ENCODE measurements at regions not wholly inside any gene's neighbourhood (a gene's known extent, or its start where the extent isn't known, plus 50 kb on each side); places are given as distances from the start of the nearest gene placed in this dataset.

- H3K79me1 ChIP-seq (ENCODE audit: insufficient read depth, low read depth, low read length, poor library complexity, severe bottlenecking): no peaks in the 10 kb centered on the region
These were observed 258.1 kb upstream of the AGTR2 start for GRCh38 chrX:115912372-115912897.

More at GRCh38 chrX:115912372-115912897, 258.1 kb upstream of the AGTR2 start:
- Mint-ChIP-seq H3K4me3 (no peak overlapping the region), H3K36me3 (ENCODE audit: insufficient read depth in 1 of 3, low read depth in 3 of 3) (peaks cover 29 to 55% (median 41%) of the 10 kb centered on the region in 3 experiments), H3K27ac (no peak overlapping the region; a peak in 1 of 7 replicates), H3K4me1 (peaks cover 50 to 68% of the 10 kb centered on the region in 2 experiments), H3K9me3 (peaks cover 25 to 43% of the 10 kb centered on the region in 2 experiments), H3K27me3 (ENCODE audit: low read depth) (peaks cover 29% of the 10 kb centered on the region)
- no peak overlapping the region for H3T11ph ChIP-seq (ENCODE audit: low read length)
- peak; percentile 62 for DNase-seq
- no peak overlapping the region for H3K9ac ChIP-seq (ENCODE audit: extremely low read depth, insufficient read length, low read length)
- no peak overlapping the region for H2AK5ac ChIP-seq (ENCODE audit: insufficient read length, low read length)
- no peak overlapping the region for H2AFZ ChIP-seq (ENCODE audit: low read length)
- H4K5ac ChIP-seq (ENCODE audit: insufficient read length, low read depth, low read length): no peak overlapping the region
- no peaks in the 10 kb centered on the region for H3K4me1 ChIP-seq (ENCODE audit: insufficient read depth, low read length)
- H4K91ac ChIP-seq (ENCODE audit: insufficient read length, low read depth, low read length): no peak overlapping the region
- H4K8ac ChIP-seq (replicated peaks; ENCODE audit: insufficient read length, low read depth, low read length): no peak overlapping the region
- no peak overlapping the region for H3K4me2 ChIP-seq (ENCODE audit: insufficient read depth, insufficient read length, low read length)
- TF ChIP-seq, protein P1, sequence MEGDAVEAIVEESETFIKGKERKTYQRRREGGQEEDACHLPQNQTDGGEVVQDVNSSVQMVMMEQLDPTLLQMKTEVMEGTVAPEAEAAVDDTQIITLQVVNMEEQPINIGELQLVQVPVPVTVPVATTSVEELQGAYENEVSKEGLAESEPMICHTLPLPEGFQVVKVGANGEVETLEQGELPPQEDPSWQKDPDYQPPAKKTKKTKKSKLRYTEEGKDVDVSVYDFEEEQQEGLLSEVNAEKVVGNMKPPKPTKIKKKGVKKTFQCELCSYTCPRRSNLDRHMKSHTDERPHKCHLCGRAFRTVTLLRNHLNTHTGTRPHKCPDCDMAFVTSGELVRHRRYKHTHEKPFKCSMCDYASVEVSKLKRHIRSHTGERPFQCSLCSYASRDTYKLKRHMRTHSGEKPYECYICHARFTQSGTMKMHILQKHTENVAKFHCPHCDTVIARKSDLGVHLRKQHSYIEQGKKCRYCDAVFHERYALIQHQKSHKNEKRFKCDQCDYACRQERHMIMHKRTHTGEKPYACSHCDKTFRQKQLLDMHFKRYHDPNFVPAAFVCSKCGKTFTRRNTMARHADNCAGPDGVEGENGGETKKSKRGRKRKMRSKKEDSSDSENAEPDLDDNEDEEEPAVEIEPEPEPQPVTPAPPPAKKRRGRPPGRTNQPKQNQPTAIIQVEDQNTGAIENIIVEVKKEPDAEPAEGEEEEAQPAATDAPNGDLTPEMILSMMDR (conservative IDR thresholded peaks at IDR 0.05): peak; percentile 68
- no peak overlapping the region for H2BK5ac ChIP-seq (ENCODE audit: insufficient read length, low read length)
- H3K23me2 ChIP-seq (ENCODE audit: insufficient read length, low read depth, low read length, poor library complexity, severe bottlenecking): no peaks in the 10 kb centered on the region
- H3K27me3 ChIP-seq (ENCODE audit: insufficient read depth, low read length): no peaks in the 10 kb centered on the region
- WGBS (ENCODE audit: extremely low coverage, insufficient read length, low lambda C conversion rate): no CpG with 5 or more reads among the region's 2 CpGs
- H3K27ac ChIP-seq (ENCODE audit: insufficient read length, low read depth, low read length): no peak overlapping the region
- H2BK12ac ChIP-seq (ENCODE audit: insufficient read length, low read depth, low read length): no peak overlapping the region
- no peak overlapping the region for H2BK120ac ChIP-seq (ENCODE audit: low read depth, low read length, poor library complexity, severe bottlenecking)
- H2BK20ac ChIP-seq (ENCODE audit: low read depth, low read length, poor library complexity, severe bottlenecking): no peak overlapping the region
- no peak overlapping the region for H3K56ac ChIP-seq (ENCODE audit: insufficient read length, low read depth, low read length)
- no peak overlapping the region for H3K23ac ChIP-seq (ENCODE audit: insufficient read length, low read depth, low read length)
- no peaks in the 10 kb centered on the region for H3K9me3 ChIP-seq (ENCODE audit: control insufficient read depth, low read depth, low read length)
- H3K4ac ChIP-seq (ENCODE audit: low read depth, low read length): no peak overlapping the region
- no peaks in the 10 kb centered on the region for H4K20me1 ChIP-seq (ENCODE audit: control insufficient read depth, insufficient read depth, insufficient read length)
- no peak overlapping the region for H3K14ac ChIP-seq (ENCODE audit: insufficient read depth, low read length)
- peaks cover 2% of the 10 kb centered on the region; the same call in 1 of the 2 replicates for H3K79me2 ChIP-seq (ENCODE audit: insufficient read depth, low read length)
- H3K18ac ChIP-seq (ENCODE audit: insufficient read length, low read depth, low read length): no peak overlapping the region
- H2BK15ac ChIP-seq (ENCODE audit: low read depth, low read length): no peak overlapping the region
